GM21737 (cell line): ENCODE measurements at regions not wholly inside any gene's neighbourhood (a gene's known extent, or its start where the extent isn't known, plus 50 kb on each side); places are given as distances from the start of the nearest gene placed in this dataset.
"Not testable (repeated sequence)": the region's sequence is repeated elsewhere in the genome, so short reads cannot be mapped to it uniquely, and the experiment has no call there.

ENCODE experiments used
- ATAC-seq: cut with Tn5 transposase; IDR thresholded peaks from one replicate; pipeline ENCODE4 v1.9.1; 2021; ENCODE audit warnings: mild to moderate bottlenecking, moderate library complexity; ENCODE audit not compliant: unreplicated experiment

- ATAC-seq = no peak
Measured at GRCh38 chr5:105172918-105173317, 1610.3 kb upstream of the NUDT12 start.

GRCh38 chr5:105168806-105169205, 1606.2 kb upstream of the NUDT12 start:
- ATAC-seq = no peak

GRCh38 chr5:105167092-105167491, 1604.5 kb upstream of the NUDT12 start:
- no peak for ATAC-seq

- no peak for ATAC-seq
Measured at GRCh38 chr5:105163547-105163946, 1601.0 kb upstream of the NUDT12 start.

- ATAC-seq = not testable (repeated sequence)
Measured at GRCh38 chr5:105162557-105162956, 1600.0 kb upstream of the NUDT12 start.

- ATAC-seq = no peak
Measured at GRCh38 chr5:105158526-105158925, 1595.9 kb upstream of the NUDT12 start.

- no peak for ATAC-seq
Measured at GRCh38 chr5:105150323-105150722, 1587.7 kb upstream of the NUDT12 start.

GRCh38 chr5:105146867-105147266, 1584.3 kb upstream of the NUDT12 start:
- ATAC-seq = no peak

GRCh38 chr5:105145152-105145551, 1582.6 kb upstream of the NUDT12 start:
- no peak for ATAC-seq

GRCh38 chr5:105134328-105134727, 1571.7 kb upstream of the NUDT12 start:
- no peak for ATAC-seq

- ATAC-seq = no peak
Measured at GRCh38 chr5:105133087-105133486, 1570.5 kb upstream of the NUDT12 start.

- no peak for ATAC-seq
Measured at GRCh38 chr5:105132581-105132980, 1570.0 kb upstream of the NUDT12 start.

- ATAC-seq = no peak
Measured at GRCh38 chr5:105131045-105131444, 1568.5 kb upstream of the NUDT12 start.

GRCh38 chr5:105101577-105101976, 1539.0 kb upstream of the NUDT12 start:
- ATAC-seq = no peak

- ATAC-seq = no peak
Measured at GRCh38 chr5:105088961-105089360, 1526.4 kb upstream of the NUDT12 start.

- ATAC-seq = no peak
Measured at GRCh38 chr5:105088102-105088501, 1525.5 kb upstream of the NUDT12 start.

GRCh38 chr5:105057893-105058292, 1495.3 kb upstream of the NUDT12 start:
- ATAC-seq = no peak

- no peak for ATAC-seq
Measured at GRCh38 chr5:105057001-105057436, 1494.4 kb upstream of the NUDT12 start.

GRCh38 chr5:105054406-105054805, 1491.8 kb upstream of the NUDT12 start:
- ATAC-seq = no peak

GRCh38 chr5:105042623-105043022, 1480.0 kb upstream of the NUDT12 start:
- ATAC-seq = no peak

- not testable (repeated sequence) for ATAC-seq
Measured at GRCh38 chr5:105036814-105037213, 1474.2 kb upstream of the NUDT12 start.

GRCh38 chr5:105034401-105034763, 1471.8 kb upstream of the NUDT12 start:
- no peak for ATAC-seq

- no peak for ATAC-seq
Measured at GRCh38 chr5:105033637-105034400, 1471.2 kb upstream of the NUDT12 start.
